Fibroblast of lung (primary cell): ENCODE measurements at regions not wholly inside any gene's neighbourhood (a gene's known extent, or its start where the extent isn't known, plus 50 kb on each side); places are given as distances from the start of the nearest gene placed in this dataset.

ENCODE experiments used
- DNase-seq, 2 donors: peaks; one replicate each; pipeline versions ENCODE4 v3.0.0 to v3.0.0-alpha.2; 2010; ENCODE audit warnings: low read depth in 2 of 2
- H2AFZ ChIP-seq: 2 replicates; pipeline ENCODE4 v1.5.1; 2012; ENCODE audit warnings: low read length, control low read depth, inconsistent platforms
- H3K27ac ChIP-seq: 2 replicates; pipeline ENCODE4 v1.5.1; 2011; ENCODE audit warnings: low read length, control low read depth; ENCODE audit not compliant: insufficient read depth
- H3K27me3 ChIP-seq: 2 replicates; pipeline ENCODE4 v1.5.1; 2011; ENCODE audit warnings: mild to moderate bottlenecking, low read length; ENCODE audit not compliant: control insufficient read depth, insufficient read depth
- H3K36me3 ChIP-seq: 2 replicates; pipeline ENCODE4 v1.5.1; 2011; ENCODE audit warnings: low read length; ENCODE audit not compliant: control insufficient read depth, insufficient read depth
- H3K4me1 ChIP-seq: 2 replicates; pipeline ENCODE4 v1.5.1; 2011; ENCODE audit warnings: low read length; ENCODE audit not compliant: control insufficient read depth, insufficient read depth; ENCODE audit errors: extremely low read depth
- H3K4me2 ChIP-seq: 2 replicates; pipeline ENCODE4 v1.5.1; 2011; ENCODE audit warnings: low read length, control low read depth; ENCODE audit not compliant: insufficient read depth; ENCODE audit errors: extremely low read depth
- H3K4me3 ChIP-seq, 4 experiments: fragments of 200-600 bp in 1 of 4; sonication (generic) in 1 of 4; replicated peaks in 1 of 4; 2 replicates each; pipeline ENCODE4 v1.5.1; 2011 to 2016; ENCODE audit warnings: low read length in 4 of 4, low read depth in 3 of 4, mild to moderate bottlenecking in 3 of 4, control low read depth in 2 of 4, inconsistent platforms in 1 of 4, mixed read lengths in 1 of 4; ENCODE audit not compliant: insufficient read depth in 1 of 4; ENCODE audit errors: control extremely low read depth in 1 of 4
- H3K79me2 ChIP-seq: 2 replicates; pipeline ENCODE4 v1.5.1; 2012; ENCODE audit warnings: mild to moderate bottlenecking, low read length, inconsistent platforms; ENCODE audit not compliant: control insufficient read depth, insufficient read depth
- H3K9ac ChIP-seq: 2 replicates; pipeline ENCODE4 v1.5.1; 2011; ENCODE audit warnings: mild to moderate bottlenecking, low read length, control low read depth; ENCODE audit not compliant: insufficient read depth
- H3K9me3 ChIP-seq: 2 replicates; pipeline ENCODE4 v1.5.1; 2012; ENCODE audit warnings: low read depth, low read length; ENCODE audit not compliant: control insufficient read depth, insufficient read depth
- H4K20me1 ChIP-seq: 2 replicates; pipeline ENCODE4 v1.5.1; 2011; ENCODE audit warnings: low read length; ENCODE audit not compliant: control insufficient read depth, insufficient read depth; ENCODE audit errors: extremely low read depth
- EZH2 ChIP-seq: IDR thresholded peaks from 2 replicates; pipeline ENCODE4 v1.5.1; 2012; ENCODE audit warnings: low read length, control low read depth, mild to moderate bottlenecking; ENCODE audit errors: missing control alignments
- TF ChIP-seq, protein P1 (sequence below), 2 donors: IDR thresholded peaks in 1 of 2; conservative IDR thresholded peaks in 1 of 2; 1 replicate in 1 of 2; 2 replicates in 1 of 2; pipeline ENCODE4 v1.5.1; 2011 to 2012; ENCODE audit warnings: low read length in 2 of 2, control low read depth in 1 of 2, inconsistent platforms in 1 of 2, low read depth in 1 of 2, mild to moderate bottlenecking in 1 of 2

DNA sequence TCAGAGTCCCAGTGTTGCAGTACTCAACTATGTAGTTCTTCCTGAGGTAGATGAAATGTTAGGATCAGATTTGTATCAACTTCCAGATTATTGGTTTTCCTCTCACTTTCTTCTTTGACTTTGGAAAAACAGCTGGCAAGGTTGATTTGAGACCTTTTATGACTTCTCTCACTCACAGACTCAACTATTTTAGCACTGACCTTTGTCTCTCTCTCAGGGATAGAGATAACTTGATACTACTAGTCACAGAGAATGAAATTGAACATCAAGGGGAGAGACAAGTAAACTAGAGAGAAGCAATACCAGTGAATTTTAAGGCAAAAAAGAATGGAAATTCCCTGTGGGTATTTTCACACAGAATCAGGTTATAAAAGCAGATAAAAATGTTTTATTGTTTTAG, 159.7 kb upstream of the B3GALT2 start:
- no peaks in the 10 kb centered on the region for H3K27me3 ChIP-seq
- no peak overlapping the region for H2AFZ ChIP-seq
- H3K9me3 ChIP-seq: no peaks in the 10 kb centered on the region
- H3K27ac ChIP-seq: no peak overlapping the region
- H3K4me2 ChIP-seq: no peak overlapping the region
- H3K9ac ChIP-seq: no peak overlapping the region
- H3K4me1 ChIP-seq: no peaks in the 10 kb centered on the region
- no peaks in the 10 kb centered on the region for H3K36me3 ChIP-seq
- H3K79me2 ChIP-seq: no peaks in the 10 kb centered on the region
- no peak for DNase-seq
- no peaks in the 10 kb centered on the region for H4K20me1 ChIP-seq
- no peak overlapping the region for H3K4me3 ChIP-seq
- TF ChIP-seq, protein P1, sequence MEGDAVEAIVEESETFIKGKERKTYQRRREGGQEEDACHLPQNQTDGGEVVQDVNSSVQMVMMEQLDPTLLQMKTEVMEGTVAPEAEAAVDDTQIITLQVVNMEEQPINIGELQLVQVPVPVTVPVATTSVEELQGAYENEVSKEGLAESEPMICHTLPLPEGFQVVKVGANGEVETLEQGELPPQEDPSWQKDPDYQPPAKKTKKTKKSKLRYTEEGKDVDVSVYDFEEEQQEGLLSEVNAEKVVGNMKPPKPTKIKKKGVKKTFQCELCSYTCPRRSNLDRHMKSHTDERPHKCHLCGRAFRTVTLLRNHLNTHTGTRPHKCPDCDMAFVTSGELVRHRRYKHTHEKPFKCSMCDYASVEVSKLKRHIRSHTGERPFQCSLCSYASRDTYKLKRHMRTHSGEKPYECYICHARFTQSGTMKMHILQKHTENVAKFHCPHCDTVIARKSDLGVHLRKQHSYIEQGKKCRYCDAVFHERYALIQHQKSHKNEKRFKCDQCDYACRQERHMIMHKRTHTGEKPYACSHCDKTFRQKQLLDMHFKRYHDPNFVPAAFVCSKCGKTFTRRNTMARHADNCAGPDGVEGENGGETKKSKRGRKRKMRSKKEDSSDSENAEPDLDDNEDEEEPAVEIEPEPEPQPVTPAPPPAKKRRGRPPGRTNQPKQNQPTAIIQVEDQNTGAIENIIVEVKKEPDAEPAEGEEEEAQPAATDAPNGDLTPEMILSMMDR (conservative IDR thresholded peaks at IDR 0.05 in 1 of 2, IDR thresholded peaks at IDR 0.05 in 1 of 2; ENCODE audit: low read depth in 1 of 2, low read length in 2 of 2): no peak
- no peak for TF ChIP-seq EZH2

DNA sequence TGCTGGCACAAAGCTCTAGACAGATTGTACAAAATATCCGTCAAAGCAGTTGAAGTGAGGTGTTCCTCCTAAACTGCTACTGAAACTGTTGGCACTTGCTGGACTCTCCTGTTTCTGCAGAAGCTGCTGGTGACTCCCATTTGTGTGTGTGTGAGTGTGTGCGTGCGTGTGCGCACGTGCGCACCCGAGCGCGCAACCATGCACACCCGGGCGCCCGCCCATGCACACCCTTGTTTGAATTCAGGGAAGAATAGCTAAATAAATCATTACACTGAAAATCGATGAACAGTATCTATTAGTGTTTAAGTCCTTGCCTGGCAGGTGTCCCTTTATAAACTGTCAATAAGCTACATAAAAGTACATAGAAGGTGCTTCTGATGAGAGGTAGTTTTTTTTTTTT, 156.4 kb upstream of the B3GALT2 start:
- Histone ChIP-seq H3K9me3 (no peaks in the 10 kb centered on the region), H3K79me2 (no peaks in the 10 kb centered on the region), H3K27me3 (no peaks in the 10 kb centered on the region), H4K20me1 (no peaks in the 10 kb centered on the region), H3K4me2 (no peak overlapping the region), H3K4me1 (peaks cover 2% of the 10 kb centered on the region), H3K9ac (no peak overlapping the region), H3K36me3 (no peaks in the 10 kb centered on the region), H3K27ac (no peak overlapping the region), H2AFZ (no peak overlapping the region), H3K4me3 (no peak overlapping the region)
- DNase-seq: no peak
- TF ChIP-seq, protein P1 (conservative IDR thresholded peaks at IDR 0.05 in 1 of 2, IDR thresholded peaks at IDR 0.05 in 1 of 2; ENCODE audit: low read depth in 1 of 2, low read length in 2 of 2): no peak
- no peak for TF ChIP-seq EZH2

DNA sequence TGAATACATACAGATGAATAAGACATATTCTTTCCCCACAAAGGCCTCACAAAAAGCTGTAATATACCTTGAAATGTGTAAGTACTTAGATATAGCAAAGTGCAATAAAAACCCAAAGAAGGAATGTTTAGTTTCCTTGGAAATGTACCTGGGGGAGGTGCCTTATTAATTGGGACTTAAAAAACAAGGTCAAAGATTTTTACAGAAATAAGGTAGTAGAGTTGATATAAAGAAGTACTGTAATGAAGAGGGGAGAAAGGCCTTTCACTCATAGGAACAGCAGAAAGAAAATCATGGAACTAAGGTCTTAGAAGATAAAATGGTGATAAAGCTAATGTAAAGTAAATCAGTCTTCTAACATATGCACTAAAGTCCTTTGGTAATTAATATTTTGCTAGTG, 153.9 kb upstream of the B3GALT2 start:
- Histone ChIP-seq H3K27me3 (no peaks in the 10 kb centered on the region), H3K27ac (no peak overlapping the region), H3K36me3 (no peaks in the 10 kb centered on the region), H3K79me2 (no peaks in the 10 kb centered on the region), H3K4me1 (peaks cover 10% of the 10 kb centered on the region), H3K9me3 (no peaks in the 10 kb centered on the region), H2AFZ (no peak overlapping the region), H3K4me3 (no peak overlapping the region), H3K9ac (no peak overlapping the region), H4K20me1 (no peaks in the 10 kb centered on the region), H3K4me2 (no peak overlapping the region)
- no peak for DNase-seq
- TF ChIP-seq, protein P1 (conservative IDR thresholded peaks at IDR 0.05 in 1 of 2, IDR thresholded peaks at IDR 0.05 in 1 of 2; ENCODE audit: low read depth in 1 of 2, low read length in 2 of 2): no peak
- TF ChIP-seq EZH2: no peak
